OCI-LY3 (cell line): ENCODE measurements at regions not wholly inside any gene's neighbourhood (a gene's known extent, or its start where the extent isn't known, plus 50 kb on each side); places are given as distances from the start of the nearest gene placed in this dataset.

Experiments
- EZH2phosphoT487 ChIP-seq: fragments of 200-600 bp; shearing (Covaris generic); IDR thresholded peaks from 2 replicates; pipeline ENCODE4 v1.6.1; 2018; ENCODE audit warnings: antibody characterized with exemption, mixed run types, low read depth
- TF ChIP-seq, protein P1 (sequence below): fragments of 200-600, 300-600 bp; sonication (generic); IDR thresholded peaks from 2 replicates; pipeline ENCODE4 v1.5.1; 2014; ENCODE audit warnings: antibody characterized with exemption, low read length, low read depth

DNA sequence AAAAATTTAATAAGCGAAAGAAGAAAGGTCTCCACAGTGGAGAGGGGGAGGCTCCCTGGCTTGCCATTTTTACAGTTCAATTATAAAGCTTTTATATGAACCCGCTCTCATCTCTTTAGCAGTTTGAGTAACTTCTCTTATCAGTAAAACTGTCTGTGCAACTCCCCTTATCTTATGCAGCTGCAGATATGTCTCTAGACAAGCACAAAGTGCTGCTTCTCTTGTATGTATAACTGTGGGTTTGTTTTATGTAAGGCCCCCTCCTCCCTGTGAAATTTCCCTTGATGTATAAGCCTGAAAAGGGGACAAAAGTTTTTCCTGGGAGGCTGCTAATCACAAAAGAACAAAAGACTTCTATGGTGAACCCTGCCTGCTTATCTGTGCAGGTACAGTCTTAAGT, 90.2 kb upstream of the USP9Y start:
- TF ChIP-seq, protein P1, sequence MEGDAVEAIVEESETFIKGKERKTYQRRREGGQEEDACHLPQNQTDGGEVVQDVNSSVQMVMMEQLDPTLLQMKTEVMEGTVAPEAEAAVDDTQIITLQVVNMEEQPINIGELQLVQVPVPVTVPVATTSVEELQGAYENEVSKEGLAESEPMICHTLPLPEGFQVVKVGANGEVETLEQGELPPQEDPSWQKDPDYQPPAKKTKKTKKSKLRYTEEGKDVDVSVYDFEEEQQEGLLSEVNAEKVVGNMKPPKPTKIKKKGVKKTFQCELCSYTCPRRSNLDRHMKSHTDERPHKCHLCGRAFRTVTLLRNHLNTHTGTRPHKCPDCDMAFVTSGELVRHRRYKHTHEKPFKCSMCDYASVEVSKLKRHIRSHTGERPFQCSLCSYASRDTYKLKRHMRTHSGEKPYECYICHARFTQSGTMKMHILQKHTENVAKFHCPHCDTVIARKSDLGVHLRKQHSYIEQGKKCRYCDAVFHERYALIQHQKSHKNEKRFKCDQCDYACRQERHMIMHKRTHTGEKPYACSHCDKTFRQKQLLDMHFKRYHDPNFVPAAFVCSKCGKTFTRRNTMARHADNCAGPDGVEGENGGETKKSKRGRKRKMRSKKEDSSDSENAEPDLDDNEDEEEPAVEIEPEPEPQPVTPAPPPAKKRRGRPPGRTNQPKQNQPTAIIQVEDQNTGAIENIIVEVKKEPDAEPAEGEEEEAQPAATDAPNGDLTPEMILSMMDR, result no peak
- no peak for TF ChIP-seq EZH2phosphoT487
